ENCODE measurements at regions not wholly inside any gene's neighbourhood (a gene's known extent, or its start where the extent isn't known, plus 50 kb on each side); places are given as distances from the start of the nearest gene placed in this dataset.

- DNase-seq = no peak
Measured at GRCh38 chr13:33891196-33891742, 73.3 kb downstream of the RFC3 start.

GRCh38 chr13:33893559-33893958 is 75.6 kb downstream of the RFC3 start:
- DNase-seq = no peak

- DNase-seq = no peak
Measured at GRCh38 chr13:33904431-33904830, 86.5 kb downstream of the RFC3 start.

- DNase-seq = no peak
Measured at GRCh38 chr13:33908116-33908515, 90.2 kb downstream of the RFC3 start.

- no peak for DNase-seq
Measured at GRCh38 chr13:33910255-33910654, 92.3 kb downstream of the RFC3 start.

- DNase-seq = no peak
Measured at GRCh38 chr13:33911521-33911920, 93.6 kb downstream of the RFC3 start.

GRCh38 chr13:33913829-33914228 is 95.9 kb downstream of the RFC3 start:
- no peak for DNase-seq

- DNase-seq = no peak
Measured at GRCh38 chr13:33917190-33917589, 99.2 kb downstream of the RFC3 start.

GRCh38 chr13:33918199-33918932 is 100.4 kb downstream of the RFC3 start:
- DNase-seq = peak; percentile 6

- no peak for DNase-seq
Measured at GRCh38 chr13:33919120-33919519, 101.2 kb downstream of the RFC3 start.

GRCh38 chr13:33925563-33925962 is 107.6 kb downstream of the RFC3 start:
- no peak for DNase-seq

- DNase-seq = no peak
Measured at GRCh38 chr13:33927315-33927714, 109.4 kb downstream of the RFC3 start.

GRCh38 chr13:33931397-33932311 is 113.7 kb downstream of the RFC3 start:
- peak; percentile 83 for DNase-seq

GRCh38 chr13:33932769-33933406 is 114.9 kb downstream of the RFC3 start:
- peak; percentile 14 for DNase-seq

- no peak for DNase-seq
Measured at GRCh38 chr13:33933810-33934209, 115.9 kb downstream of the RFC3 start.

- no peak for DNase-seq
Measured at GRCh38 chr13:33934343-33934742, 116.4 kb downstream of the RFC3 start.

- DNase-seq = no peak
Measured at GRCh38 chr13:33934951-33935371, 117.0 kb downstream of the RFC3 start.

GRCh38 chr13:33935969-33936368 is 118.0 kb downstream of the RFC3 start:
- no peak for DNase-seq

GRCh38 chr13:33937373-33938098 is 119.6 kb downstream of the RFC3 start:
- no peak for DNase-seq

GRCh38 chr13:33940256-33940655 is 122.3 kb downstream of the RFC3 start:
- DNase-seq = no peak

- DNase-seq = no peak
Measured at GRCh38 chr13:33940898-33941297, 122.9 kb downstream of the RFC3 start.

- no peak for DNase-seq
Measured at GRCh38 chr13:33945477-33945876, 127.5 kb downstream of the RFC3 start.

- DNase-seq = no peak
Measured at GRCh38 chr13:33953203-33953602, 135.3 kb downstream of the RFC3 start.
